ENCODE measurements at regions not wholly inside any gene's neighbourhood (a gene's known extent, or its start where the extent isn't known, plus 50 kb on each side); places are given as distances from the start of the nearest gene placed in this dataset.
"Not testable (repeated sequence)": the region's sequence is repeated elsewhere in the genome, so short reads cannot be mapped to it uniquely, and the experiment has no call there.

GRCh38 chr2:91522877-91523276, 2831.4 kb downstream of the RPIA start:
- not testable (repeated sequence) for TF ChIP-seq CTCF (conservative IDR thresholded peaks at IDR 0.05; ENCODE audit: low read depth, low read length); POLR2A (IDR thresholded peaks at IDR 0.05; ENCODE audit: low read depth, low read length); ELK1 (IDR thresholded peaks at IDR 0.05; ENCODE audit: borderline replicate concordance, low read depth, low read length); USF2 (IDR thresholded peaks at IDR 0.05; ENCODE audit: low read depth, low read length); CEBPB (IDR thresholded peaks at IDR 0.05; ENCODE audit: low read depth, low read length); MXI1 (IDR thresholded peaks at IDR 0.05; ENCODE audit: borderline replicate concordance, low read depth, low read length); RAD21 (IDR thresholded peaks at IDR 0.05; ENCODE audit: low read length); CHD1 (IDR thresholded peaks at IDR 0.05; ENCODE audit: low read depth, low read length); RFX5 (IDR thresholded peaks at IDR 0.05; ENCODE audit: low read depth, low read length); MAFK (IDR thresholded peaks at IDR 0.05; ENCODE audit: low read depth, low read length); SMC3 (IDR thresholded peaks at IDR 0.05; ENCODE audit: low read depth, low read length); BHLHE40 (IDR thresholded peaks at IDR 0.05; ENCODE audit: low read depth, low read length)

Measured in IMR-90 (cell line).